Mammary epithelial cell (primary cell): ENCODE measurements at regions not wholly inside any gene's neighbourhood (a gene's known extent, or its start where the extent isn't known, plus 50 kb on each side); places are given as distances from the start of the nearest gene placed in this dataset.

Source experiments
- EZH2 ChIP-seq: IDR thresholded peaks from 2 replicates; pipeline ENCODE4 v1.6.1; 2012; ENCODE audit warnings: low read length, inconsistent platforms, borderline replicate concordance
- TF ChIP-seq, protein P1 (sequence below), 2 donors: IDR thresholded peaks in 1 of 2; conservative IDR thresholded peaks in 1 of 2; 2 replicates each; pipeline ENCODE4 v1.5.1; 2011 to 2012; ENCODE audit warnings: inconsistent platforms in 2 of 2, low read length in 2 of 2, mild to moderate bottlenecking in 2 of 2, control low read depth in 1 of 2, low read depth in 1 of 2; ENCODE audit not compliant: insufficient read depth in 1 of 2; ENCODE audit errors: extremely low read depth in 1 of 2

DNA sequence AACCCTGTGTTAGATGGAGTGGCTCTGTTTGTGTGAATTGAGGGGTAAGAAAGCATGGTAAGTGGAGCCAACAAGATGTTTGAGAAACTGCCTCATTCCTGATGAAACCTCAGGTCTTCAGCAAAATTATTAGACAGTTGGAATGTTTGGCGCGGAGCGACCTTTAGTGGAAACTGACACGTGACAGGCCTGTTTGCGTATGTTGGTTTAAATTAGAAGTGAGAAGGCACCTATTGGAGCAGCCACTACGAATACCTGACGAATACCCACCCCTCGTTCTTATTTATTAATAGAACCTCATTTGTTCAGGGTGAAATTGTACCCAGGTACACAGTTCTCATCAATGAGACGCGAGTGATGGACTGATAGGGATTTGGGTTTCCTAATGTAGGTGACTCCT, 63.2 kb upstream of the MIR17HG start:
- TF ChIP-seq, protein P1, sequence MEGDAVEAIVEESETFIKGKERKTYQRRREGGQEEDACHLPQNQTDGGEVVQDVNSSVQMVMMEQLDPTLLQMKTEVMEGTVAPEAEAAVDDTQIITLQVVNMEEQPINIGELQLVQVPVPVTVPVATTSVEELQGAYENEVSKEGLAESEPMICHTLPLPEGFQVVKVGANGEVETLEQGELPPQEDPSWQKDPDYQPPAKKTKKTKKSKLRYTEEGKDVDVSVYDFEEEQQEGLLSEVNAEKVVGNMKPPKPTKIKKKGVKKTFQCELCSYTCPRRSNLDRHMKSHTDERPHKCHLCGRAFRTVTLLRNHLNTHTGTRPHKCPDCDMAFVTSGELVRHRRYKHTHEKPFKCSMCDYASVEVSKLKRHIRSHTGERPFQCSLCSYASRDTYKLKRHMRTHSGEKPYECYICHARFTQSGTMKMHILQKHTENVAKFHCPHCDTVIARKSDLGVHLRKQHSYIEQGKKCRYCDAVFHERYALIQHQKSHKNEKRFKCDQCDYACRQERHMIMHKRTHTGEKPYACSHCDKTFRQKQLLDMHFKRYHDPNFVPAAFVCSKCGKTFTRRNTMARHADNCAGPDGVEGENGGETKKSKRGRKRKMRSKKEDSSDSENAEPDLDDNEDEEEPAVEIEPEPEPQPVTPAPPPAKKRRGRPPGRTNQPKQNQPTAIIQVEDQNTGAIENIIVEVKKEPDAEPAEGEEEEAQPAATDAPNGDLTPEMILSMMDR (conservative IDR thresholded peaks at IDR 0.05 in 1 of 2, IDR thresholded peaks at IDR 0.05 in 1 of 2; ENCODE audit: extremely low read depth in 1 of 2, insufficient read depth in 1 of 2, low read depth in 1 of 2, low read length in 2 of 2), result no peak
- TF ChIP-seq EZH2, result no peak
